ENCODE measurements at regions not wholly inside any gene's neighbourhood (a gene's known extent, or its start where the extent isn't known, plus 50 kb on each side); places are given as distances from the start of the nearest gene placed in this dataset.

DNA sequence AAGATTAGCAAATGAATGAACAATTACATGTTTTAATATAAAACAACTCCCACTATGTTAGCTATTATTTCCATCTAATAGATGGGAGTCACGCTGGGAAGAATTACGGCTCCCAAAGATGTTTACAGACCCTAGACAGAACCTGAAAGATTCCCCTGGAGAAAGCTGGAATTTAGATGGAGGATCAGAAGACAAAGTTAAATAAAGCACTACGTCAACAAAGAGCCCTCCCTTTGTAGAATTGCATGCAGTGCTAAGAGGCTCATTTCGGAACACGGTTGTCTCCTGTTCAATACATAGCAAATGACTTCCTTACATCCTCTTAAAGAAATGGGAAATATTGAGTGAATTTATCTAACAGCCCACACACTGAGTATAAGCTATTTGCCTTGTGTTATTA is 328.3 kb downstream of the CBLN4 start:
- TF ChIP-seq, protein P1, sequence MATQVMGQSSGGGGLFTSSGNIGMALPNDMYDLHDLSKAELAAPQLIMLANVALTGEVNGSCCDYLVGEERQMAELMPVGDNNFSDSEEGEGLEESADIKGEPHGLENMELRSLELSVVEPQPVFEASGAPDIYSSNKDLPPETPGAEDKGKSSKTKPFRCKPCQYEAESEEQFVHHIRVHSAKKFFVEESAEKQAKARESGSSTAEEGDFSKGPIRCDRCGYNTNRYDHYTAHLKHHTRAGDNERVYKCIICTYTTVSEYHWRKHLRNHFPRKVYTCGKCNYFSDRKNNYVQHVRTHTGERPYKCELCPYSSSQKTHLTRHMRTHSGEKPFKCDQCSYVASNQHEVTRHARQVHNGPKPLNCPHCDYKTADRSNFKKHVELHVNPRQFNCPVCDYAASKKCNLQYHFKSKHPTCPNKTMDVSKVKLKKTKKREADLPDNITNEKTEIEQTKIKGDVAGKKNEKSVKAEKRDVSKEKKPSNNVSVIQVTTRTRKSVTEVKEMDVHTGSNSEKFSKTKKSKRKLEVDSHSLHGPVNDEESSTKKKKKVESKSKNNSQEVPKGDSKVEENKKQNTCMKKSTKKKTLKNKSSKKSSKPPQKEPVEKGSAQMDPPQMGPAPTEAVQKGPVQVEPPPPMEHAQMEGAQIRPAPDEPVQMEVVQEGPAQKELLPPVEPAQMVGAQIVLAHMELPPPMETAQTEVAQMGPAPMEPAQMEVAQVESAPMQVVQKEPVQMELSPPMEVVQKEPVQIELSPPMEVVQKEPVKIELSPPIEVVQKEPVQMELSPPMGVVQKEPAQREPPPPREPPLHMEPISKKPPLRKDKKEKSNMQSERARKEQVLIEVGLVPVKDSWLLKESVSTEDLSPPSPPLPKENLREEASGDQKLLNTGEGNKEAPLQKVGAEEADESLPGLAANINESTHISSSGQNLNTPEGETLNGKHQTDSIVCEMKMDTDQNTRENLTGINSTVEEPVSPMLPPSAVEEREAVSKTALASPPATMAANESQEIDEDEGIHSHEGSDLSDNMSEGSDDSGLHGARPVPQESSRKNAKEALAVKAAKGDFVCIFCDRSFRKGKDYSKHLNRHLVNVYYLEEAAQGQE (IDR thresholded peaks at IDR 0.05; ENCODE audit: unreplicated experiment), result no peak
- TF ChIP-seq JUNB (IDR thresholded peaks at IDR 0.05; ENCODE audit: unreplicated experiment) (no peak), POLR2AphosphoS5 (IDR thresholded peaks at IDR 0.05; ENCODE audit: low read depth) (no peak), EZH2 (IDR thresholded peaks at IDR 0.05; ENCODE audit: low read depth, unreplicated experiment) (no peak), EZH2phosphoT487 (IDR thresholded peaks at IDR 0.05; ENCODE audit: unreplicated experiment) (no peak), ETS1 (IDR thresholded peaks at IDR 0.05) (no peak), ZNF331 (CRISPR knock-in tag; IDR thresholded peaks at IDR 0.05; ENCODE audit: low read depth) (no peak), NANOG (IDR thresholded peaks at IDR 0.05; ENCODE audit: borderline replicate concordance) (no peak)
- TF ChIP-seq, protein P2, sequence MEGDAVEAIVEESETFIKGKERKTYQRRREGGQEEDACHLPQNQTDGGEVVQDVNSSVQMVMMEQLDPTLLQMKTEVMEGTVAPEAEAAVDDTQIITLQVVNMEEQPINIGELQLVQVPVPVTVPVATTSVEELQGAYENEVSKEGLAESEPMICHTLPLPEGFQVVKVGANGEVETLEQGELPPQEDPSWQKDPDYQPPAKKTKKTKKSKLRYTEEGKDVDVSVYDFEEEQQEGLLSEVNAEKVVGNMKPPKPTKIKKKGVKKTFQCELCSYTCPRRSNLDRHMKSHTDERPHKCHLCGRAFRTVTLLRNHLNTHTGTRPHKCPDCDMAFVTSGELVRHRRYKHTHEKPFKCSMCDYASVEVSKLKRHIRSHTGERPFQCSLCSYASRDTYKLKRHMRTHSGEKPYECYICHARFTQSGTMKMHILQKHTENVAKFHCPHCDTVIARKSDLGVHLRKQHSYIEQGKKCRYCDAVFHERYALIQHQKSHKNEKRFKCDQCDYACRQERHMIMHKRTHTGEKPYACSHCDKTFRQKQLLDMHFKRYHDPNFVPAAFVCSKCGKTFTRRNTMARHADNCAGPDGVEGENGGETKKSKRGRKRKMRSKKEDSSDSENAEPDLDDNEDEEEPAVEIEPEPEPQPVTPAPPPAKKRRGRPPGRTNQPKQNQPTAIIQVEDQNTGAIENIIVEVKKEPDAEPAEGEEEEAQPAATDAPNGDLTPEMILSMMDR (conservative IDR thresholded peaks at IDR 0.05; ENCODE audit: low read depth in 2 of 2), result no peak

All from GM23338 (cell line).